HG03097 (cell line): ENCODE measurements at regions not wholly inside any gene's neighbourhood (a gene's known extent, or its start where the extent isn't known, plus 50 kb on each side); places are given as distances from the start of the nearest gene placed in this dataset.

Experiments
- ATAC-seq: cut with Tn5 transposase; IDR thresholded peaks from one replicate; pipeline ENCODE4 v1.9.1; 2021; ENCODE audit not compliant: unreplicated experiment, low FRiP score

DNA sequence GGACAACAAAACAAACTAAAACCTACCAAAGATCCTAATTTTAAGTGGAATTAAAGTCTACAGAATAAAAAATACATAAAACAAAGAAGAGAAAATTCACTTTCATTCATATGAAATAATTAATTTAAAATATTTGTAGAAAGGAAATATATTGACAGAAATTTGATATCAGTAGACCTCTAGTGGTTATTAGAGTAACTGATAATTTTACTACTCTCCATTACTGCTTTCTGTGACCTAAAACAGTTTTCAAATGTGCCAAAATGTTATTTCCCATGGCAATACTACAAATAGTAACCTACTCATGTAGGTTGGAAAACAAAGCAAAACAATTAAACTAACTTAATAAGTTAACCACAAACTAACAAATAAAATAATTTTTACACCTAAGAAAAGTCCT lies 147.1 kb downstream of the NOL4 start:
- no peak for ATAC-seq

- ATAC-seq = no peak
Measured at GRCh38 chr18:34075963-34076860, 148.5 kb downstream of the NOL4 start.

DNA sequence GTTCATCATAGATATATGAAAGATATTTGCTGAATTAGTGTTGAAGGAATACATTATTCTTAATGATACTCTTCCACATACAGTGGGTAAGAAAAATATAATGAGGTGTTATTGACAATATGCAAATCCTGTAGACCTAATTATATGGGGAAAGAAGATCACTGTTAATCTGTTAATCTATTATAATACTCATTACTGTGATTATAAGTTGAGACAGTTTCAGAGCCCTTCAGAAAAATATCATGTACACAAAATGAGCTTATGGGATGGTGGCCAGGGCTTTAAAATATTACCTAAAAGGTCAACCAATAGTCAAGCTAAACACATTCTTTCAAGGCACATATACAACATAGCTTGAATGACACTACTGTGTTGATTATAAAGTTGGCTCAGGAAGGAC lies 163.5 kb downstream of the NOL4 start:
- no peak for ATAC-seq

DNA sequence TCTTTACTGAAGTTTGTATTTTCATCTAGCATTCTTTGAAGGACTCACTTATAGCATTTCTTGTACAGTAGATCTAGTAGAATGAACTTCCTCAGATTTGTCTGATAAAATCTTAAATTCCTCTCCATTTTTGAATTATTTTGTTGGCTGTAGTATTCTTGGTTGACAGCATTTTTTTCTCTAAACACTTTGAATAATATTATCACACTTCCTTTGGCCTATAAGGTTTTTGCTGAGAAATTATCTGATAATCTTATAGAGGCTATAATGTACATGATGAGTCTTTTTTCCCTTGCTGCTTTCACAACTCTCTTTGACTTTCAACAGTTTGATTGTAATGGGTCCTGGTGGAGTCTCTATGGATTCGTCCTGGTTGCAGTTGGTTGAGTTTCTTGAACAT lies 169.5 kb downstream of the NOL4 start:
- no peak for ATAC-seq

- no peak for ATAC-seq
Measured at GRCh38 chr18:34050661-34051060, 174.1 kb downstream of the NOL4 start.

DNA sequence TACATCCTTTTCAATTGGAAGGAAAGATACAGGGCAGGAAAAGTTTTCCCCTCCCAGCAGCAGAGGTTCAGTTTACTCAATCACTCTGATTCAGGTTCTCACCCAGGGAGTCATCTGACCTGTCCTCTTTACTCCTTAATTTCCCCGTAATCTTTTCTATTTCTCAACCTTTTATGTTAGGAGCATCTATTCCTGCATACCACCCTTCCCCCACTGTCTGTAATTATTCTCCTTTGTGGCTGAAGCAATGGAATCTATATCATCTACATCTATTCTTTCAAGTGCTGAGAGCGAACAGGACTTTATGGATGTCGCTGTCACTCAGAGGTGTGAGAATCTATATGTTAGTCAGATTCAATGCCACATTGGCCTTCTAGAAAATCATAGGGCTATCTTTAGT lies 175.2 kb downstream of the NOL4 start:
- no peak for ATAC-seq

DNA sequence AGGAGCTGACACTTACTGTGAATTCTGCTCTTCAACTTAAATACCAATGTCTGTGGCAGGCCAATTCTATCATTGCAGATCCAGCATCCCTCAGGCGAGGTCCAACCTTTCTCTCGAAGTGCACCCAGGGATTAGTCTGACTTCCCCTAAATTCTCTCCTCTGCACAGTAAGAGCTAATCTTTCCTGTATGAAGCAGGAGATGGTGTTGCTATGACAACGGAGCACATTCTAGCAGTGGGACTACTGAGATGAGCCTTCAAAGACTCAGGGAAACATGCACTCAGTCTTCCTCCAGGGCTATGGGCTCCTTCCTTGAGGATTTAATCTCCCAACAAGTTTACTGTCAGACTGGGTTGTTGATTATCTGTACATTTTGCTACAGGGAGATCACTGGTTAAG lies 176.3 kb downstream of the NOL4 start:
- no peak for ATAC-seq

- ATAC-seq = no peak
Measured at GRCh38 chr18:34042423-34043146, 182.1 kb downstream of the NOL4 start.

DNA sequence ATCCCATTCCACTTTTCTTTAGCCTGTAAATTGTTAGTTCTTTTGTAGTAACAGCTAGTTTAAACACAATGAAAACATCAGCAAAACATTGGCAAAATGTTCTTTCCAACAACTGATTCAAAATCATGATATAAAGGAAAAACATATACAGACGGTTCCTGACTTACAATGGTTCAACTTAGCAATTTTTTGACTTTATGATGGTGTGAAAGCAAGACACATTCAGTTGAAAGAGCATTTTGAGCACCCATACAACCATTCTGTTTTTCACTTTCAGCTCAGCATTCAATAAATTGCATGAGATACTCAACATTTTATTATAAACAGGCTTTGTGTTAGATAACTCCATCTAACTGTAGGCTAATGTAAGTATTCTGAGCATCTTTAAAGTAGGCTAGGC lies 185.1 kb downstream of the NOL4 start:
- no peak for ATAC-seq

- ATAC-seq = no peak
Measured at GRCh38 chr18:34039201-34039600, 185.5 kb downstream of the NOL4 start.

- no peak for ATAC-seq
Measured at GRCh38 chr18:34038086-34038485, 186.6 kb downstream of the NOL4 start.

DNA sequence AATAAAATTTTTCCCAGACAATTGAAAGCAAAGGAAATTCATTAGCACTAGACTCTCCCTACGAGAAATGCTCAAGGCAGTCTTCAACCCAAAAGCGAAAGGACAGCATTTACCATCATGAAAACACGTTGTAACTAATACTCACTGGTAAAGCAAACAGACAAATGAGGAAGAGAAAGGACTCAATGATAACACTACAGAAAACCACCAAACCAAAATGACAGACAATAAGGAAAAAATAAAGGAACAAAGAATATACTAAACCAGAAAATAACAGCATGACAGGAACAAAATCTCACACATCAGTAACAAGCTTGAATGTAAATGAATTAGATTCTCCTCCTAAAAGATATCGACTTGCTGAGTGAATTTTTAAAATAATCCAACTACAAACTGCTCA lies 190.7 kb downstream of the NOL4 start:
- no peak for ATAC-seq

DNA sequence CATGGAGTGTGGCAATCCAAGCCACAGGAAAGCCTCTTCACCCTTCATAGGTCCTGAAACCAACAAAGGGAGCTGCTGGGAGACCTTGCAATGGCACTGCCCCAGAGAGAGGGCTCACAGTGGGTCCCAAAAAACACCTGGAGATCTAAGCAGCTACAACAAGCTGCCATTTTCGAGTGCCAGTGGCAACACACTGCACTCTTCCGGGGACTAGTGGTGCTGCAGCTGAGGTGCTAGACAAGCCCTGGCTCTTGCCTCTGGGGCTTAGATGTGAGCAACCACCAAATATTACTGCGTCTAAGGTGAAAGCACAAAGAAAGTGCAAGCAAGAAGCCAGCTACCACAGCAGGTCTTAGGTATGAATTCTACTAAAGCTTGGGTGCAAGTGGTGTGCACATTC lies 192.9 kb downstream of the NOL4 start:
- no peak for ATAC-seq

DNA sequence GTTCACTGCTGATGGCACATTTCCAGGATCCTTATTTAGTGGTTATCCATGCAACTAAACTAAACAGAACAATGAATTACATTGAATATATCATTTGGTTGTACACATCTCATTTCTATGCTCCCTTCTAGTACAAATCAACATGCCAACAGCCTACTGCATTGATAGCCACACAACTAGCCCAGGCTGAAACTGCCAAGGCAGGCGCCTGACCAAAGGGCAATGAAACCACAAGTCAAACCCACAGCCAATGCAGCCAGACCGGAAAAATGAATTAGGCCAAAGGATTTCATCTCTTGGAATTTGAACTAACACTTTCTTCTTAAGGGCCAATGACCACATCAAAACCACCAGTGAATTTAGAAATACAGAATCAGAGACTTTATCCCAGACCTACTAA lies 196.4 kb downstream of the NOL4 start:
- no peak for ATAC-seq

DNA sequence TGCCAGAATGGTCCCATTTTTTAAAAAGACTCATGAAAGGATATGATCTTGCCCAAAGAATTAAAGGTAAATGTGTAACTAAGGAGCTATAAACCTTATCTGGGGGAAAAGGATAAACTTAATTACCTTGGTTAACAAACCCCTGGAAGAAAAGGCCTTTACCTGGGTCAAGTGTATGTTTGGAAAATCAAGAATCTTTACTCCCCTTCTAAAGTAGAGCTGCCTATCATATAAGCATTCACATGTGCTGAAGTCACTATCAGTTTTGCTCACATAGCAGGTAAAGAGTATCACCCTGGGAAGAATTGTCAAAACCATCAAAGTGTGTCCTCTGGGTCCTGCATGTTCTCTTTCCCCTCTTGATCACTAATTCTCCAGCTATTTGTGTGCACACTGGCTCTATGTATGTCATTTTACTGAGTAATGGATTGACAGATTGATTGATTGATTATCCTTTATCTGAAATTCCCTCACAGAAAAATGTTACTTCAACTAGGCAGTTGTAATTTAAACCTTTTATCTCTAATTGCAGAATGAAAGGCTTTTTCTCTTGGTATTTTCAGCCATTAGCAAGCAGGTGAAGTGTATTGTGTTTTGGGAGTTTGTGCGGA lies 199.4 kb downstream of the NOL4 start:
- ATAC-seq = no peak

DNA sequence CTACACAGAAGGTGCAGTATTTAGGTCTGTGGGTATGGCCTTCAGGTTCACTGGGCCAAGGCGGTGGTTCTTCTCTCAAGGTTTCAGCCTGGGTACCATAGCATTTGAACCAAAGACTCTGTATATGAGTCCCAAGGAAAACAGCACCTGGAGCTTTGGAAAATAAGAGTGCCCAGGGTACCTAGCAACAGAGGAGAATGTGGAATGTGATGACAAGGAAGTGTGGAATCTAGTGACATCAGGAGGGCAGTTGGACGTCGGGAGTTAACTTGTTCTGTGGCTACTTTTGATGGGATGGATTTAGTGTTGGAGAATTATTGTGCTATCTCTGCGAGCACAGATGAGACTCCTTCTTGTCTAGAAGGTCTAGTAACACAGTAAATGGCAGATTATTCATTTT lies 201.2 kb downstream of the NOL4 start:
- no peak for ATAC-seq

- ATAC-seq = no peak
Measured at GRCh38 chr18:34018336-34018735, 206.4 kb downstream of the NOL4 start.

DNA sequence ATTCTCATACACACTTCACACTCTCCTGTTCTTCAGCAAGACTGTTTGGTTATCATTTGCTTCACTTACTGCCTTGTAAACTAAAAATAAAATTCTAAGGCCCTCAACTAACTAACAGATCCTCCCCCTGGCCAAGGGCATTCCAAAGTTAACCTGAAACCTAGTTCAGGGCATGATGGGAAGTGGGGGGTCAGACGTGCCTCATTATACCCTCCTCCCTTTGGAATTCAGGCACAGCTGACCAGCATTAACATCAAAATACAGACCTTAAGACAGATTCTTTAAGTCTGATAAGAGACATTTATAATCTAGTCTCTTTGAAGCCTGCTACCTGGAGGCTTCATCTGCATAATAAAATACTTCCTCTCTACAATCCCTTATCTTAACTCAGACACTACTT lies 221.0 kb downstream of the NOL4 start:
- no peak for ATAC-seq

DNA sequence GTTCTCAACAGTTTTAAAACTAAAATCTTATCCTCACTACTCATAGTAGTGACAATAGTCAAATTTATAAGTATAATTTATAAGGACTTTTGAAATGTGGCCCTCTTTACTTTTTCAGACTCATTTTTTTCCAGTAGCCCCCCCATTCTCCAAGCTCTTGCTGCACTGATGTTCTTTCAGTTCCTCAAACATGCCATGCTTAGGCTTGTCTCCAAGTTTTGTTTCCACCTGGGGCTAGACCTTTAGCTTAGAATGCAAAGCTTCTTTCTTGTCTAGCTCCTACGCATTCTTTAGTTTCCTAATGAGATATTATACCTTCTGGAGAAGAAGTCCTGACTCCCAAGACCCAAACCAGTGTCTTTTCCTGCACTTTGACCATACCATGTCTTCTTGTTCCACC lies 222.6 kb downstream of the NOL4 start:
- ATAC-seq = no peak

DNA sequence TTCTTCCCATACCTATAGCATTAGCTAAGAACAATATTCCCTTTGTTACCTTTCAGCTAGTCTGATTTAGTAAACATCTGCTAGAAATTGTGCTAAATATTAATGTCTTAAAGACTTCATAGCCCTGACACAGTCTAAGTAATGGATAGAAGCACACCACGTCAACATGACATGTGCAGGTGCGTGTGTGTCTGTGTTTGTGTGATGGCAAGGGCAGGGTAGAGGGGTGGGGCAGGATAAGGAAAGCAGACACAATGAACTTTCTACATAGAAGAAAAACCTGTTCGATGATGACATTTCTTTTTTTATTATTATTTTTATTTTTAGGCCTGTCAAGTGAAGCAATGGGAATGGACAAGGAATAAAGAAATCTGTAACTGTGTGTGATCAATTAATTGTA lies 223.3 kb downstream of the NOL4 start:
- ATAC-seq = no peak

DNA sequence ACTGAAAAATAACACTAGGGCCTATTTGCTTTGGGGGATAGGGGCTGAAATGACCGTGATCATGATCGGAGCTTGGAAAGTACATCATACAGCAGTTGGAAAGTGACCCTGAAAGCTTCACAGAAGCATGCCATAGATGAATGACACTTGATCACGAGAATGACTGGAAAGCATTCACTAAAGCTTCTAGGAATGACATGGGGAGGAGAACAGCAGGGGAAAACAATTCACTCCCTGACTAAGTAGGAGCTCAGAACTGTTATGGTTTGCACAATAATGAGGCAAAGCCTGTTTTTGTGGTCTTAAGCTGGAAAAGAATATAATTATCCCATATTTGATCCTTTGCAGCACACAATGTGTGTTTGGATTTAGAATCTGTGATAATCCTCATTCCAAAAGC lies 237.5 kb downstream of the NOL4 start:
- no peak for ATAC-seq

- ATAC-seq = no peak
Measured at GRCh38 chr18:33983126-33983525, 241.6 kb downstream of the NOL4 start.
